Activated CD8-positive, alpha-beta memory T cell treated with anti-CD3 and anti-CD28 coated beads for 36 hours (primary cell): ENCODE measurements at regions not wholly inside any gene's neighbourhood (a gene's known extent, or its start where the extent isn't known, plus 50 kb on each side); places are given as distances from the start of the nearest gene placed in this dataset.
"Not testable (repeated sequence)": the region's sequence is repeated elsewhere in the genome, so short reads cannot be mapped to it uniquely, and the experiment has no call there.

Source experiments
- CTCF ChIA-PET: fragments of 350-600 bp; sonication (Branson Sonifier 250); formaldehyde crosslinking; loops from one replicate; lab custom pipeline; 2021; ENCODE audit warnings: antibody characterized with exemption; lab: Charles Lee
- POLR2A ChIA-PET: fragments of 350-600 bp; sonication (Branson Sonifier 250); formaldehyde crosslinking; loops from one replicate; lab custom pipeline; 2021; ENCODE audit warnings: antibody characterized with exemption; lab: Charles Lee

DNA sequence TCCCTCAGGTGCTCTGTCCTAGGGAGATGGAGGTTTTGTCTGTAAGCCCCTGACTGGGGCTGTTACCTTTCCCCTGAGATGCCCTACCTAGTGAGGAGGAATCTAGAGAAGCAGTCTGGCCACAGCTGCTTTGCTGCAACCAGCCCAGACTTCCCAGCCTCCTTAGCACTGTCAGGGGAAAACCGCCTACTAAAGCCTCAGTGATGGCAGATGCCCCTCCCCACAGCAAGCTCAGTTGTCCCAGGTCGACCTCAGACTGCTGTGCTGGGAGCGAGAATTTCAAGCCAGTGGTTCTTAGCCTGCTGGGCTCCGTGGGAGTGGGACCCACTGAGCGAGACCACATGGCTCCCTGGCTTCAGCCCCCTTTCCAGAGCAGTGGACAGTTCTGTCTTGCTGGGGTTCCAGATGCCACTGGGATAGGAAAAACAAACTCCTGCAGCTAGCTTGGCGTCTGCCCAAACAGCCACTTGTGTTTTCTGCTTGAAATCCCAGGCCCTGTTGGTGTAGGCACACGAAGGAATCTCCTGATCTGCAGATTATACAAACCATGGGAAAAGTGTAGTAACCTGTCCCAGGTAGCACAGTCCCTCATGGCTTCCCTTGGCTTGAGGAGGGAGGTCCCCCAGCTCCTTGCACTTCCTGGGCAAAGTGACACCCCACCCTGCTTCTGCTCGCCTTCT is 146.4 kb upstream of the PROKR2 start:
- POLR2A ChIA-PET: no interaction called here
- CTCF ChIA-PET: no interaction called here

DNA sequence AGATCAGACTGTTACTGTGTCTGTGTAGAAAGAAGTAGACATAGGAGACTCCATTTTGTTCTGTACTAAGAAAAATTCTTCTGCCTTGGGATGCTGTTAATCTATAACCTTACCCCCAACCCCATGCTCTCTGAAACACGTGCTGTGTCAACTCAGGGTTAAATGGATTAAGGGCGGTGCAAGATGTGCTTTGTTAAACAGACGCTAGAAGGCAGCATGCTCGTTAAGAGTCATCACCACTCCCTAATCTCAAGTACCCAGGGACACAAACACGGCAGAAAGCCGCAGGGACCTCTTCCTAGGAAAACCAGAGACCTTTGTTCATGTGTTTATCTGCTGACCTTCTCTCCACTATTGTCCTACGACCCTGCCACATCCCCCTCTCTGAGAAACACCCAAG is 137.0 kb upstream of the PROKR2 start:
- POLR2A ChIA-PET, CTCF ChIA-PET: not testable (repeated sequence)

DNA sequence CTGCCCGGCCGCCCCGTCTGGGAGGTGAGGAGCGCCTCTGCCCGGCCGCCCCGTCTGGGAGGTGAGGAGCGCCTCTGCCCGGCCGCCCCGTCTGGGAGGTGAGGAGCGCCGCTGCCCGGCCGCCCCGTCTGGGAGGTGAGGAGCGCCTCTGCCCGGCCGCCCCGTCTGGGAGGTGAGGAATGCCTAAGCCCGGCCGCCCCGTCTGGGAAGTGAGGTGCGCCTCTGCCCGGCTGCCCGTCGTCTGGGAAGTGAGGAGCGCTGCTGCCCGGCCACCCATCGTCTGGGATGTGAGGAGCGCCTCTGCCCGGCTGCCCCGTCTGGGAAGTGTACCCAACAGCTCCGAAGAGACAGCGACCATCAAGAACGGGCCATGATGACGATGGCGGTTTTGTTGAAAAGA is 136.6 kb upstream of the PROKR2 start:
- POLR2A ChIA-PET, CTCF ChIA-PET: not testable (repeated sequence)

DNA sequence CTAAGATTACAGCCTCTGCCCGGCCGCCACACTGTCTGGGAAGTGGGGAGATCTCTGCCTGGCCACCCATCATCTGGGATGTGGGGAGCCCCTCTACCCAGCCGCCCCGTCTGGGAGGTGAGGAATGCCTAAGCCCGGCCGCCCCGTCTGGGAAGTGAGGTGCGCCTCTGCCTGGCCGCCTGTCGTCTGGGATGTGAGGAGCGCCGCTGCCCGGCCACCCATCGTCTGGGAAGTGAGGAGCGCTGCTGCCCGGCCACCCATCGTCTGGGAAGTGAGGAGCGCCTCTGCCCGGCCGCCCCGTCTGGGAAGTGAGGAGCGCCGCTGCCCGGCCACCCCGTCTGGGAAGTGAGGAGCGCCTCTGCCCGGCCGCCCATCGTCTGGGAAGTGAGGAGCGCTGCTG is 135.9 kb upstream of the PROKR2 start:
- POLR2A ChIA-PET, CTCF ChIA-PET: not testable (repeated sequence)

DNA sequence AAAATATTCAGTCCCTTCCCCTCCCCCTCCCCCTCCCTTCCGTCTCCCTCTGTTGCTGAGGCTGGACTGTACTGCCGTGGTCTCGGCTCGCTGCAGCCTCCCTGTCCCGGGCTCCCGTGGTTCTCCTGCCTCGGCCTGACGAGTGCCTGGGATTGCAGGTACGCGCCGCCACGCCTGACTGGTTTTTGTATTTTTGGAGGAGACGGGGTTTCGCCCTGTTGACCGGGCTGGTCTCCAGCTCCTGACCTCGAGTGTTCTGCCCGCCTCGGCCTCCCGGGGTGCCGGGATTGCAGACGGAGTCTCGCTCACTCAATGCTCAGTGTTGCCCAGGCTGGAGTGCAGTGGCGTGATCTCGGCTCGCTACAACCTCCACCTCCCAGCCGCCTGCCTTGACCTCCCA is 135.5 kb upstream of the PROKR2 start:
- CTCF ChIA-PET: not testable (repeated sequence)

DNA sequence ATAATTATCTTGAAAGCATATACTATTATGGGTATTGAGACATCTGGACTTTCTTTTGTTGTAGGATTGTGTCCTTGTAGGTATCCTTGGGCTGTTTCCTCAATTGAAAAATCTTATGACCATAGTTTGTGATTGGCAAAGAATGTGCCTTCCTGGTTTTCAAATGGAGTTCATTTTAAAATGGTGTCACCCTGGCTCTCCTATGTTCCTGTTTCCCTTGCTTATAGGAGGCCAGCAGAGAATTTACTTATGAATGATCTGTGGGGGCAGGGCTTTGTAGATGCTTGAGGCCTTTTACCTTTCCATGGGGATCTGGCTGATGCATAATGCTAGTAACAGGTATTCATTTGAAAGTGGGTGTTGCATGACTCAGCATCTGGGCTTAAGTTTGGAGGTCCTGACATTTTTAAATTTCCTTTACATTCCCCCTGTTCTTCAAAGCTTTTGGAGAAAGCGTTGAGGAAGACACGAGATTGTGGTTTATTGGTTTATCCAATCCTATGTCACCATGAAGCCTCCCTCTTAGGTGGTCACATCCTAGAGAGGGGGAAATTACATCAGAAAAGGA is 135.0 kb upstream of the PROKR2 start:
- CTCF ChIA-PET: interaction anchor here (0.6 to 0.7 kb wide), 3 partner anchors 14 to 588 kb away, joined by 3 read pairs; no protein-coding TSS in a partner anchor
- POLR2A ChIA-PET: no interaction called here

More for the DNA sequence above, 135.5 kb upstream of the PROKR2 start:
- POLR2A ChIA-PET: not testable (repeated sequence)

DNA sequence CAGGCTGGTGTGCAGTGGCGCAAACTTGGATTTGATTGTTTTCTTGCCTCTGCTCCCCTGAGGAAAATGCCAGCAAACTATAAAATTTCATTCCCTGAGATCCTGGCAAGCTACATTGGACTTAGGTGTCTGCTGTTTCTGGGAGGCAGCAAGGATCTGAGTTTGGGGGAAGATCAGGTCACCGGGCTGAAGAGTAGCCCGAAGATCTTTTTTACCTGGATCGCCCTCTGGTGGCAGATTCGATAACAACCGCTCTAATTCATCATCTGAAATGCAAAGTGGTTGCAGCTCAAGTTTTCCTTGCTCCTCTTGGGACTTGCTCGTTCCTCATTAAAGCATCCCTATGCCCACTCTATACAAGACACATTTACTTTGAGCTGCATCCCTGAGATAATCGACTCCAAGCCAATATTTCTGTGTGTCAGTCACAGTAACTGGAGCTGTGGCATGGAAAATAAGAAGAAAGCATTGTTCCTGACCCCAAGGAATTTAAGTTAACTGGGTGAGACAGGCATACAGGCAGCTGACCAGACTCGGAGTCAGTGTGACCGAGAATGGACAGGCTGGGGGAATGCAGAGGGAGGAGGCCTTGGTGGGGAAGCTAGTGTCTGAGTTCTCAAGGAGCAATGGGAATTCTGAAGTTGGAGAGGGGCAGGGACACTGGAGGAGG is 131.8 kb upstream of the PROKR2 start:
- ChIA-PET CTCF (interaction anchor here (0.6 to 2.3 kb wide), 7 partner anchors 12 to 347 kb away, joined by 3 to 11 read pairs (median 5); no protein-coding TSS in a partner anchor), POLR2A (no interaction called here)

DNA sequence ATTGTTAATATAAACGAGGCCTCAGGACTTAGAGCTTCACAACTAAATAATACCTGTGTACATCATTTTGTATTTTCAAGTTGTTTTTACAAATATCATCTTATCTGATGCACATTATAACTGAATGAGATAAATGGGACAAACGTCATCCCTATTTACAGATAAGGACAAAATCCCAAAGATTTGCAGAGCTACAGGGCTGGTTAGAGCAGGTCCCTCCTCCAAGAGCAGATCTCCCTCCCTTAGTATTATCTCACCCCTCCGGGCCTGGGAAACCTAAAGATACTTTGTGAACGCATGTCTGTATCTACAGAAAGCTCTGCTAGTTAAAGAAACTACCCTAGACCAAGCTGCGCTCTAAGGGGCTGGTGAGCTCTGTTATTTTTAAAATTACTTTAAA is 130.4 kb upstream of the PROKR2 start:
- ChIA-PET CTCF (interaction anchor here (1.2 to 2.3 kb wide), 2 partner anchors 45 to 242 kb away, joined by 3 to 11 read pairs; no protein-coding TSS in a partner anchor), POLR2A (no interaction called here)

DNA sequence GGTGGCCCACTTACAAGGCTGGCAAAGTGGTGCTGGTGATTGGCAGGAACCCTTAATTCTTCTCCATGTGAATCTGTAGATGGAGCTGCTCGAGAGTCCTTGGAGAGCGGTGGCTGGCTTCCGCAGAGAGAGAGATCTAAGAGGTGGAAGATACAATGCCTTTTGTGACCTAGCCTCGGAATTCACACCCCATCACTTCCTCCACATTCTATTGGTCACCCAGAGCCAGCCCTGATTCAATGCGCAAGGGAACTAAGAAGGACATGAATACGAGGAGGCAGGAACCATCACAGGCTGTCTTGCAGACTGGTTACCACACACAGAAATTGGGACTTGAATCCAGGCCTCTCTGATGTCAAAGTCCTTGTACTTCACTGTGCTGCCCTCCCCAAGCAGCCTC is 128.9 kb upstream of the PROKR2 start:
- POLR2A ChIA-PET: no interaction called here
- CTCF ChIA-PET: interaction anchor here (0.6 kb wide), 1 partner anchor 61 kb away, joined by 3 read pairs; no protein-coding TSS in a partner anchor

DNA sequence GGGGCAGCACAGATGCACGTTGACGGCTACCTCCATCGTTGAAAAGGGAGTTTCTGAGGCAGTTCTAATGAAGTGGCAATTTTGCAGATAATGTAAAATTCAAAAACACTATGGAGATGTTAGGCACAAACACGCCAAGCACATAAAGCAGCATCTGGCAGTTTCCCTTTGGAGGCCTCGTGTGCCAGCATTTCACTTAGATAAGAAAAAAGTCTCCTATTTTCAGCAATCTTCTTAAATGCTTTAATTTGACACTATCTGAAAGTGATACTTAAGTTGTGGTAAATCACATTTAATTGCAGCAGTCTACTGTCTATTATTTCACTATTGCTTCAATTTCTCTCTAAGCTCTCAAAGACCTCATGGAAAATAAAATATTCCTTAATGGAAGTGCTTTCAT is 125.3 kb upstream of the PROKR2 start:
- ChIA-PET POLR2A (no interaction called here), CTCF (no interaction called here)

DNA sequence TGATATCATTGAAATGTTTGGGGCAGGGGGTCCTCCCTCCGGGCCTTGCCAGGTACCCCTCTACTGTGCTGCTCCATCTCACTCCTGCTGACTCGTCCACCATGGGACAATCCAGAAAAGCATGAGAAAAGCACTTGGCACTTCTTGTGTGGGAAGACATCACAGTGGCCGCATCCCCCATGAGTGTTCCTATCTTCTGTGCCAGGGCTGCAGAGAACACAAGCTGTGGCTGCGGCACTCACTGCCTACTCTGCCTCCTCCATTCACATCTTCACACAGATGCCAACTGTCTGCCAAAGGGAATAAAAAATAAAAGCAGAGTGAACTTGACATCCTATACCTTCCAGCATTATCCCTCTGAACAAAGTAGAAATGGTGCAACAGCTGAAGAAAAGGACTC is 117.4 kb upstream of the PROKR2 start:
- CTCF ChIA-PET: no interaction called here
- POLR2A ChIA-PET: no interaction called here

DNA sequence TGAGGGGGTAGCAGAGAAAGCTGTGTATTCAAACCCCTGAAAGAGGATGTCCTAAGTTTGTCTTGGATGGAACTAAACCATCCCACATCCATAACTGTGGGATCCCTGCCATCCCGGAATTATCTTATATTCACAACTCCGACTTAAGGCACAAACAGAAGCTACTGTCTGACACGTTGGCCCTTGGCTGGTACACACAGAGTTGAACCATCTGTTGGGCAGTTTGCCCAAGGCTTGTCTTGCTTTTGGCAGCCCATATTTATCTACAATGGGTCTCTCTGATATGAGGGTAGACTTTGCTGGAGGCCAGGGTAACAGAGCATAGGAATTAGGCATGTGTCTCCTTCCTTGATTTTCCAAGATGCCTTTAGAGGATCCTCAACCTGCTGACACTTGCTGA is 116.6 kb upstream of the PROKR2 start:
- POLR2A ChIA-PET: no interaction called here
- CTCF ChIA-PET: no interaction called here

DNA sequence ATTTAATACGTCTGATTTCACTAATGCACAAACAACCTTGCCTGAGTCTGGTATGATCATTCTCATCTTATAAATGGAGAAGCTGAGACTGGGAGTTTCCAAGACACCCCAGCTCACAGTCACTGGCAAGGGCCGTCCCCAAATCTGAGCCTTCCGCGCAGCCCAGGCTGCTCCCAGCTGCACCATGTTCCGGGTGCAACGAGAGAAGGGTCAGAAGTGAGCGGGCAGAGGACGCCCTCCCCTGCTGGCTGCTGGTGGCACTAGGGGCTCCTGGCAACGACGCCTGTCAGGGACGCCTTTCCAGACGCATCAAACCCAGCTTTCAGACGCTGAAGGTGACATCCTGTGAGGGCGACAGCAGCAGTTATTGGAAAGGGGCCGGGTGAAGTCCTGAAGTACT is 115.3 kb upstream of the PROKR2 start:
- CTCF ChIA-PET: no interaction called here
- POLR2A ChIA-PET: no interaction called here

DNA sequence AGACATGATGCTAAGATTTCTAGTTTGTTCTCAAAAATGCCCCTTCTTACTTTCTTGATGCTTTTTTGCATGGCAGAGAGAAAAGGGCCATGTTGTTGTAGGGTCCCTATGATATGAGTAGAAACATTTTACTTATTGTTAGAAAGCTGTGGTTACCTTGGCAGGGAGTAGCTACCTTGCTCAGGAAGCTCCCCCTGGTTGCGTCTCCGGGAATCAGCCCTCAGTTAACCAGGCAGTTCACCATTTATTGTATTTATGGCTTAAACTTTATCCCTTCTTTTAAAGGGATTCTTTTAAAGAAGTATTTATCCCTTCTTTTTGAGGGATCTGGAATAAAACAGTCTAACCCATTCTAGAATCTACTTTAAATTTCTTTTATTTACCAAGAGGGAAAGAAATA is 113.9 kb upstream of the PROKR2 start:
- ChIA-PET CTCF (no interaction called here), POLR2A (no interaction called here)

DNA sequence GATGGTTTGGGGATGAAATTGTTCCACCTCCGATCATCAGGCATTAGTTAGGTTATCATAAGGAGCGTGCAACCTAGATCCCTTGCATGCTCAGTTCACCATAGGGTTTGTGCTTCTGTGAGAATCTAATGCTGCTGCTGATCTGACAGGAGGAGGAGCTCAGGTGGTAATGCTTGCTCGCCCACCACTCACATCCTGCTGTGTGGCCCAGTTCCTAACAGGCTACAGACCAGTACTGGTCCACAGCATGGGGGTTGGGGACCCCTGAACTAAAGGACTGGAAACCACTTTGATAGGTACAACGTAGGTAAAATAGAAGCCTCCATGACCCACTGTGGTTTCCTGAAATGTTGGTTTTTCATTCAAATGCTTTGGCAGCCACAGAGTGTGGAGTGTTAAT is 109.3 kb upstream of the PROKR2 start:
- CTCF ChIA-PET: no interaction called here
- POLR2A ChIA-PET: no interaction called here

DNA sequence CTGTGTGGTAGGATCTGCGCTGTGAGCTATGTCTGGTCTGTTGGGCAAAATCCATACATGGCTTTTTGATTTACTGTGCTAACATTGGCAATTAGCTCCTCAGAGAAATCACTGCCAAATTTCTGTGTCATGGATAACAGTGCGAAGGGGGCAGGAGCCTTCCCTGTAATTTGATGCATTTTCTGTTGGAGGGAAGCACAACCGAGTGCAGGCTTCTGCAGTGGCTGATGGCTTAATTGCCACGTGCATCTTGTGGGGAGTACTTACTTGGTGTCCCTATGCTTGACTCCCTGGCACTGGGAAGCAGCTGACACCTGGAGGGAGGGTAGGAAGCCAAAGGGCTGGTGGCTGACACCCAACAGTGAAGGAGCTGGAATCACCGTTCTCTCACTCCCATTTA is 99.3 kb upstream of the PROKR2 start:
- POLR2A ChIA-PET: no interaction called here
- CTCF ChIA-PET: no interaction called here

DNA sequence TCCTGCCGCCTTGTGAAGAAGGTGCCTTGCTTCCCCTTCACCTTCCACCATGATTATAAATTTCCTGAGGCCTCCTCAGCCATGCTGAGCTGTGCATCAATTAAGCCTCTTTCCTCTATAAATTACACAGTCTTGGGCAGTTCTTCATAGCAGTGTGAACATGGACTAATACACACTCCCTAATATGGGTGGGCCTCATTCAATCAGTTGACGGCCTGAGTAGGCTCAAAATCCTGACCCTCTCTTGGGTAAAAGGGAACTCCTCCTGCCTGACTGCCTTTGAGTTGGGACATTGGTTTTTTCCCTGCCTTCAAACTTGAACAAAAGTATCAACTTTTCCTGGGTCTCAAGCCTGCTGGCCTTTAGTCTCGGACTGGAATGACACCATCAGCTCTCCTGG is 96.6 kb upstream of the PROKR2 start:
- POLR2A ChIA-PET: no interaction called here
- CTCF ChIA-PET: no interaction called here

DNA sequence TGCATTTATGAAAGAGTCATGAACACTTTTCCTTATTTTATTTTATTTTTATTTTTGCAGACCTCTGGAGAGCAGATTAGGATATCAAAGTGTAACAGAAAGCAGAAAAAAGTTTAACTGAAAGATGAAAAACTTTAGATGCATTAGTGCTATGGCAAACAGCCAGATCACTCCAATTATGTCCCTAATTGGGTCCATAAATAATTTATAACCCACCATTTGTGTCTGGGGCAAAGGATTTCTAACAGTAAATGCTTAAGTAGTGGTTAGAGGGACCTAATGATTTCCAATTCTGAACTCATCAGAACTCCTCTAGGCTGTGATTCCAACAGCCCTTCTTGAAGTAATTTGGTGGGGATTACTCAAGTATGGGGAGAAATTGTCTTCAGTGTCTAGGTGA is 93.7 kb upstream of the PROKR2 start:
- ChIA-PET CTCF (no interaction called here), POLR2A (no interaction called here)

DNA sequence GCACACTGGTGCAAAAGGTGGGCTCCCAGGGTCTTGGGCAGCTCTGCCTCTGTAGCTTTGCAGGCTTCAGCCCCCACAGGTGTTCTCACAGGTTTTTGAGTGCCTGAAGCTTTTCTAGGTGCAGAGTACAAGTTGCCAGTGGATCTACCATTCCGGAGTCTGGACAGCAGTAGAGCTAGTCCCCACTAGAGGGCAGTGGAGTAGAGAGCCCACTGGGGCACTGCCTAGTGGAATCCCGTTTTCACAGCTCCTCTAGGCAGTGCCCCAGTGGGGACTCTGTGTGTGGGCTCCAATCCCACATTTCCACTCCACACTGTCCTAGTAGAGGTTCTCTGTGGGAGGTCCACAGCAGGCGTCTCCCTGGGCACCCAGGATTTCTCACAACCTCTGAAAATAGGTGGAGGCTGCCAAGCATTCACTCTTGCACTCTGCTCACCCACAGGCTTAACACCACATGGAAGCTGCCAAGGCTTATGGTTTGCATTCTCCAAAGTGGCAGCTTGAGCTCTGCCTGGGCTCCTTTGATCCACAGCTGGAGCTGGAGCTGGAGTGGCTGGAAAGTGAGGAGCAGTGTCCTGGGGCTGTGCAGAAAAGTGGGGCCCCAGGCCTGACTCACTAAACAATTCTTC is 86.3 kb upstream of the PROKR2 start:
- ChIA-PET CTCF (interaction anchor here (1.4 kb wide), 1 partner anchor 44 kb away, joined by 3 read pairs; no protein-coding TSS in a partner anchor), POLR2A (no interaction called here)

DNA sequence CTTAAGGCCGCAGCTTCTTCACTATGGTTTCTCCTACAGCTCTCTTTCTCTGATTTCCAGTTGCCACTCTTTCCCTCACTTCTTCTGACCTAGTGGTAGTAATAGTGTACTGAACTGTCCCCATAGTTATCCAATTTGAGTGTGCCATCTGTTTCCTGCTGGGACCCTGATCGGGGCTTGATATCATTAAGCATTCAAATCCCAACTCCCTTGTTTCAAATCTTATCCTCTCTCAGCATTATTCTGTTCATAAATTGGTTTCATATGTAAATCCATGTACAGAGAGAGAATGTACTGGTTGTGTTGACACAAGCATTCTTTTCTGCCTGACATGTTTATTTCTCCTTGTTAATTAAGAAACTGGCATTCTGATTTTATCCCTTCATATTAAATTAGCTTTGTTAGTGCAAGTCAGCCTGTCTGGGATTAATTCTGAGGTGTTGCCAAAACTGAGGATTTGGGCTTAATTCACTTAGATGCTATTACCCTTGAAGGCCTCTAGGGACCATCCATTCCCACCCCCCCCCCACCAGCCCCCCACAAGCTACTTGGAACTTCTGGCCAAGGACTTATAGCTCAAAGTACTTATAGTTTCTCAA is 84.6 kb upstream of the PROKR2 start:
- POLR2A ChIA-PET: no interaction called here
- CTCF ChIA-PET: interaction anchor here (1.4 kb wide), 1 partner anchor 46 kb away, joined by 3 read pairs; no protein-coding TSS in a partner anchor
